A549 (cell line): ENCODE measurements at regions not wholly inside any gene's neighbourhood (a gene's known extent, or its start where the extent isn't known, plus 50 kb on each side); places are given as distances from the start of the nearest gene placed in this dataset.

Source experiments
- CBX2 ChIP-seq: fragments of 200-600 bp; sonication (generic); IDR thresholded peaks from 2 replicates; pipeline ENCODE4 v1.6.1; 2016; ENCODE audit warnings: low read depth, mild to moderate bottlenecking, borderline replicate concordance
- CEBPB ChIP-seq, 2 experiments: fragments of >200 bp in 1 of 2; sonication (Bioruptor Twin) in 1 of 2; formaldehyde crosslinking in 1 of 2; IDR thresholded peaks; 2 replicates each; pipeline ENCODE4 v1.6.1; 2012 to 2016
- CHD2 ChIP-seq: fragments of 150-350 bp; IDR thresholded peaks from 2 replicates; pipeline ENCODE4 v1.6.1; 2014; ENCODE audit warnings: low read length; ENCODE audit not compliant: partially characterized antibody
- CTCF ChIP-seq: fragments of >200 bp; sonication (Bioruptor Twin); formaldehyde crosslinking; IDR thresholded peaks from 3 replicates; pipeline ENCODE4 v1.5.1; 2016
- EP300 ChIP-seq, 2 experiments: fragments of >200 bp; sonication (Bioruptor Twin); formaldehyde crosslinking; IDR thresholded peaks; 2 replicates in 1 of 2; 3 replicates in 1 of 2; pipeline ENCODE4 v1.6.1; 2016 to 2017
- KDM5A ChIP-seq: fragments of 200-600 bp; sonication (generic); IDR thresholded peaks from 2 replicates; pipeline ENCODE4 v1.6.1; 2016; ENCODE audit warnings: antibody characterized with exemption, mild to moderate bottlenecking
- MAX ChIP-seq: IDR thresholded peaks from 2 replicates; pipeline ENCODE4 v1.6.1; 2012
- NR3C1 ChIP-seq: fragments of >200 bp; sonication (Bioruptor Twin); formaldehyde crosslinking; IDR thresholded peaks from 3 replicates; pipeline ENCODE4 v1.6.1; 2017
- POLR2A ChIP-seq: IDR thresholded peaks from 2 replicates; pipeline ENCODE4 v1.6.1; 2012; ENCODE audit warnings: mild to moderate bottlenecking, low read length
- RFX5 ChIP-seq: fragments of 450-650 bp; IDR thresholded peaks from 2 replicates; pipeline ENCODE4 v1.7.1; 2014; ENCODE audit warnings: antibody characterized with exemption, mild to moderate bottlenecking, moderate library complexity
- SMC3 ChIP-seq: fragments of >200 bp; sonication (Bioruptor Twin); formaldehyde crosslinking; IDR thresholded peaks from 3 replicates; pipeline ENCODE4 v1.6.1; 2018; ENCODE audit warnings: inconsistent platforms
- ZFP36 ChIP-seq: fragments of 450-650 bp; IDR thresholded peaks from 2 replicates; pipeline ENCODE4 v1.6.1; 2014; ENCODE audit warnings: borderline replicate concordance; ENCODE audit not compliant: partially characterized antibody
- ZNF302 ChIP-seq: fragments of 250-450 bp; sonication (Bioruptor Pico); IDR thresholded peaks from 2 replicates; pipeline ENCODE4 v1.9.0; 2021; ENCODE audit warnings: inconsistent platforms, mild to moderate bottlenecking, moderate library complexity

DNA sequence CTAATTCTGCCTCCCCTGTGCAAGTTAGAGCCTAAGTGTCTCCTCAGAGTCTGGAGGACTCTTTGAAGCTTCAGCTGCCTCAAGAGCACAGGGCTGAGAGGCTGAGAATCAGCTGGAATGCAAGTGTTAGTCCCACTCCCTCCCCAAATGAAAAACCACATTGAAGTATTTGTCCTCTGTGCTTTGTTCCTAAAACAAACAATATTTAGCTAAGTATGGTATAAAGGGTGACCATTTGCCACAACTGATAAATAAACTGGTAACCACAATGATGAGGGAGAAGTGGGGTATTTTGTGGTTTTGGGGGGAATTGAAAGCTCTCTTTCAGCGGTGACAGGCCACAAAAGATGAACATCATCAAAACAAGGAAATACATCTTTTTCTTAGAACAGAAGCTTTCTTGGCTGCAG is 91.7 kb upstream of the HDDC2 start:
- TF ChIP-seq EP300 (IDR thresholded peaks at IDR 0.05) (no peak), CTCF (no peak), MAX (no peak), SMC3 (no peak), RFX5 (no peak), NR3C1 (no peak), CBX2 (no peak), ZNF302 (no peak), ZFP36 (no peak), CHD2 (no peak), CEBPB (IDR thresholded peaks at IDR 0.05) (no peak), KDM5A (no peak), POLR2A (no peak)
